Transverse colon (tissue), 4 donors: ENCODE measurements at regions not wholly inside any gene's neighbourhood (a gene's known extent, or its start where the extent isn't known, plus 50 kb on each side); places are given as distances from the start of the nearest gene placed in this dataset.

Experiments used
- EP300 ChIP-seq: sonication (generic); formaldehyde crosslinking; IDR thresholded peaks from one replicate; pipeline ENCODE4 v1.6.1; 2017; ENCODE audit warnings: antibody characterized with exemption, low read depth
- POLR2A ChIP-seq: fragments of 450-650 bp; IDR thresholded peaks from one replicate; pipeline ENCODE4 v1.6.1; 2016; ENCODE audit warnings: antibody characterized with exemption, mild to moderate bottlenecking, moderate library complexity
- POLR2AphosphoS5 ChIP-seq, 3 donors: sonication (generic); formaldehyde crosslinking; IDR thresholded peaks; one replicate each; pipeline ENCODE4 v1.6.1; 2016; ENCODE audit warnings: antibody characterized with exemption in 3 of 3
- TF ChIP-seq, protein P1 (sequence below), 5 experiments: fragments of 200-600 bp in 3 of 5; fragments of 450-650 bp in 2 of 5; sonication (generic) in 3 of 5; IDR thresholded peaks; 1 replicate in 2 of 5; 2 replicates in 3 of 5; pipeline ENCODE4 v1.5.1; 2016 to 2017; ENCODE audit warnings: antibody characterized with exemption in 5 of 5, inconsistent platforms in 3 of 5, mild to moderate bottlenecking in 2 of 5, moderate library complexity in 1 of 5

DNA sequence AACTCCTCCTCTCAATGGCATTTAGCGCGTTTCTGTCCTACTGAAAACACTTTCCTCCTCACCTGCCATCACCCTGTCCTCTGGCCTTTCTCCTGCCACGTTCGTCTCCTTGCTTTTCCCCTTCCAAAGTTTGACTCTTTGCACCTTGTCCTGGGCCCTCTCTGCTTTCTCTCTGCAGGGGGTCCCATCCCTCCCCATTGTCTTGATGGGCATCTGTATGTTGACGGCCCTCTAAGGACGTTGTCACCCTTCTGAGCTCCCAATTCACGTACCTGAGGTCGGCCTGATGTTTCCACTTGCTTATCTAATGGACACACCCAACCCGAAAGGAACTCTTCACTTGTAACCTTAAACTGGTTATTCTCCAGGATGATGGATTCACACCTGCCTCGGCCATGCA is 170.4 kb downstream of the WSCD1 start:
- TF ChIP-seq POLR2AphosphoS5 (IDR thresholded peaks at IDR 0.05) (no peak), EP300 (no peak), POLR2A (no peak)
- TF ChIP-seq, protein P1, sequence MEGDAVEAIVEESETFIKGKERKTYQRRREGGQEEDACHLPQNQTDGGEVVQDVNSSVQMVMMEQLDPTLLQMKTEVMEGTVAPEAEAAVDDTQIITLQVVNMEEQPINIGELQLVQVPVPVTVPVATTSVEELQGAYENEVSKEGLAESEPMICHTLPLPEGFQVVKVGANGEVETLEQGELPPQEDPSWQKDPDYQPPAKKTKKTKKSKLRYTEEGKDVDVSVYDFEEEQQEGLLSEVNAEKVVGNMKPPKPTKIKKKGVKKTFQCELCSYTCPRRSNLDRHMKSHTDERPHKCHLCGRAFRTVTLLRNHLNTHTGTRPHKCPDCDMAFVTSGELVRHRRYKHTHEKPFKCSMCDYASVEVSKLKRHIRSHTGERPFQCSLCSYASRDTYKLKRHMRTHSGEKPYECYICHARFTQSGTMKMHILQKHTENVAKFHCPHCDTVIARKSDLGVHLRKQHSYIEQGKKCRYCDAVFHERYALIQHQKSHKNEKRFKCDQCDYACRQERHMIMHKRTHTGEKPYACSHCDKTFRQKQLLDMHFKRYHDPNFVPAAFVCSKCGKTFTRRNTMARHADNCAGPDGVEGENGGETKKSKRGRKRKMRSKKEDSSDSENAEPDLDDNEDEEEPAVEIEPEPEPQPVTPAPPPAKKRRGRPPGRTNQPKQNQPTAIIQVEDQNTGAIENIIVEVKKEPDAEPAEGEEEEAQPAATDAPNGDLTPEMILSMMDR (IDR thresholded peaks at IDR 0.05): no peak
